HG03064 (cell line): ENCODE measurements at regions not wholly inside any gene's neighbourhood (a gene's known extent, or its start where the extent isn't known, plus 50 kb on each side); places are given as distances from the start of the nearest gene placed in this dataset.
"Not testable (repeated sequence)": the region's sequence is repeated elsewhere in the genome, so short reads cannot be mapped to it uniquely, and the experiment has no call there.

ENCODE experiments used
- ATAC-seq: cut with Tn5 transposase; IDR thresholded peaks from one replicate; pipeline ENCODE4 v1.9.1; 2021; ENCODE audit warnings: low read depth; ENCODE audit not compliant: unreplicated experiment

DNA sequence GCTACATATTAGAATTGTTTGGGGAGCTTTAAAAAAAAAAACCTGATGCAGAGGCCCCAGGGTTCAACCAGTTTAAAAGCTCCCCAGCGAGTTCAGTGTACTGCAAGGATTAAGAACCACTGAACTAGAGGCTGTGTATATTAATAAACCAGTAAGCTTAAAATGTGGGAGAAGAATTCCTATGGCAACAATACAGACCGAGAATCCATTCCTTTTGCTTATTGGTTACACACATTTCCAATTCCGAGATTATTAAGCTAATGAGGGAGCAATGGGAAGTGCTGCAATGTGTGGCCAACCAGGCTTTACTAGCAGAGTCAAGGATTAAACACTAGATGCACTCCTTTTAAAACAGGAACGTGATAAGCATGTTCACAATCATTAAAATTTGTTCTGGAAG, 204.4 kb downstream of the TDRD15 start:
- ATAC-seq: no peak

DNA sequence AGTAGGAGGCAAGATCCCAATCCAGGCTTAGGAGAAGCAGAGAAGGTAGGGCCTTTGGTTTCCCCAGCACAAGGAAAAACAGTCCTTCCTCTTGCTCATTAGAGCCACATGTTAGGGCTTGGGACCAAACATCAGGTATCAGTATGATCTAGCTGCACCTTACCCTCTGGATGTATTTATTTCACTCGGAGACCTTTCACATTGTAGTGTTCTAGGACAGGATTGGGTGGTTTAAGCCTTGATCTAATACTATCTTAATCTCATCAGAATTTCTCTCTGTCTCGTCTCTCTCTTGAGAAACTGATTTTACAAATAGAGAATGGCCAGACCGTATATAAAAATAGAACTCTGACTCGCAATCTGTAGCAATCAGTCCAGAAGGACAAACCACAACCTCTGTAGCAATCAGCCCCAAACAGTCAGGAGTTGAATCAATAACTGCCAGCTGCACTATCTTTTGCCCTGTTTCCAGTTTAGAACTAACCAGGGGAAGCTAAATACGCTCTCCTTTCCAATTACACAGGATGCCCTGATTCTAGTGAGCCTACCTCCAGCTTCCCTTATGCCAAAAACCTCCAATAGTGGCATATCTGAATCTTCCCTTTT, 207.1 kb downstream of the TDRD15 start:
- ATAC-seq: no peak

DNA sequence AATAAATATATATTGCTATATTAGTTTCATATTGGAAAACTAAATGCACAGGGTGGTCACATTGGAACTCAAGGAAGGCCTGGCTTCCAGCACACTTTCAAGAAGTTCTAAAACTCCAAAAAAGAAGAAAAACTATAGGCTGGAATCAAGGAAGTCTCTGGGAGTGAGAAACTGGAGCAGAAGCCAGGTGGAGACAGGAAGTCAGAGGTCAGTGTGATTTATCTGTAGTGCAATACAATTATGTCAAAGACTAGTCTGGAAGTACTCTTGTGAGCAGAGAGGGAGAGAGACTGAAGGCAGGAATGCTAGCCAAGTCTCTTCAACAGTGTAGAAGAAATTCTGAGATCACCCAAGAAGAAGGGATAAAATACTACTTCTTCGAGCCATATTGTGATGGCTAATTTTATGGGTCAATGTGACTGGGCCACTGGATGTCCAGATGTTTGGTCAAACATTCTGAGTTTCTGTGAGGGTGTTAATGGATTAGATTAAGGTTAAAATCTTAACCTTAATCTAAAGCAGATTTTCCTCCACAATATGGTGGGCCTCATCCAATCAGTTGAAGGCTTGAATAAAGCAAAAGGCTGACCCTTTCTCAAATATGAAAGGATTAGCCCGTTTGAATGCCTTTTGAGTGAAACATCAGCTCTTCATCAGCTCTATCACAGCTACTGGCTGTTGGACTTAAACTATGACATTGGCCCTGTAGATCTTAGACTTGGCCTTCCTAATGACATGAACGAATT, 208.0 kb downstream of the TDRD15 start:
- no peak for ATAC-seq

DNA sequence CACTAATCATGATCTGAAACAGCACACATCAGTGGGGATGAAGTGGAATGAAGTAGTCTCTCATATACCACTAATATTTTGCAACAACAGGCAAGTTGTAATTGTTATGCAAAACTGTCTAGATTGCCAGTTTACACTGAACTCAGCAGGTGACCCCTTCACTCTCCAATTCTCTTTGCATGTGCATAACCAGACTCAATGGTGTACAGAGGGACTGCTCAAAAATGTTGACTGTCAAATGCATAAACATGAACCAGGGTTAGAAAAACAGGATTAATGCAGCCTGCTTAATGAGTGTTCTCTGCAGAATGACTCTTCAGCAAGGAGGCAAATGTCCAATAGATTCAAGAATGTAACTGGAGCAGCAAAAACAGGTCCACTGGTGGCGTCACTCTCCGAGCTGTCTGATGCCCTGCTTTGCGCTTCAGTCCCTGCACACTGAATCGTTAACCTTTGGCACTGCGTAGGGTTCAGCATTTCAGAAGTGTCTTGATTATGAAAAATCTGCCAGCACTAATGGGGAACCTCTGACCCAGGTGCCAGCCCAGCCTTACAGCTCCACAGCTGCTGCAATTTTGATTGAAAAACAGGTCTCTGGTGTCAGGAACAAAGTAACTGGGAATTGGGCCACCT, 209.3 kb downstream of the TDRD15 start:
- ATAC-seq: no peak

DNA sequence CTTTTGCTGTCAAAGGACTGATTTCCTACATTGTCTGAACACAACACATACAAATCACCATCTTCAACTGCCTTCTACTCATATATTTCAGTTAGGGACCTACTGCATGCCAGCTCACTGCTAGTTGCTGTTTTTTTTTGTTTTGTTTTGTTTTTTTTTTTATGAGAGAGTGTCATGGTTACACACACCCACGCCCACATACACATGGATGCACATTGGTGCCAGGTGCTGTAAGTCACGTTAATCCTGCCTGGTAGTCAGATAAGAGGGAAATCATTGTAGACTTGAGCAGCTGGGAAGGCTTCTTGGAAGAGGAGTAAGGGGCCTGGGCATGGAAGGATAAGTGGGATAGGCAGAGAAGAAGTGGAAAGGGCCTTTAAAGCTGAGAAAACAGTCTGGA, 209.9 kb downstream of the TDRD15 start:
- ATAC-seq: no peak

DNA sequence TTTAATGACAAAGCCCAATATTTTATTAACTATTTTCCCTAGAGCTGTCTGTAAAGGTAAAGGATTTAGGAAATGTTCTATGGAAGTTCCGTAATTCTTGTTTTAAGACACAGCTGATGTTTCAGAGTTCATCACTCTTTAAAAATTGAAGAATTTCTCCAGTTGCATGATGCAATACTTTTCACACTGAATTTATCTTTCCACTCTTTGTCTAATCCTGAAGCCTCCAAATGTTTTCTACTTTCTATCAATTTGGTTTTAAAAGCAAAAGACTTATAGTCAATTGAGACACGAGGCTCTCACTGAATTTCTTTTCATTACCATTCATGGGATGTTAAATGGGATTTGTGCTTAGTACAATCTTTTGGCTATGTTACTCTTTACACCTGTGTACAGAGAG, 223.2 kb downstream of the TDRD15 start:
- ATAC-seq: no peak

DNA sequence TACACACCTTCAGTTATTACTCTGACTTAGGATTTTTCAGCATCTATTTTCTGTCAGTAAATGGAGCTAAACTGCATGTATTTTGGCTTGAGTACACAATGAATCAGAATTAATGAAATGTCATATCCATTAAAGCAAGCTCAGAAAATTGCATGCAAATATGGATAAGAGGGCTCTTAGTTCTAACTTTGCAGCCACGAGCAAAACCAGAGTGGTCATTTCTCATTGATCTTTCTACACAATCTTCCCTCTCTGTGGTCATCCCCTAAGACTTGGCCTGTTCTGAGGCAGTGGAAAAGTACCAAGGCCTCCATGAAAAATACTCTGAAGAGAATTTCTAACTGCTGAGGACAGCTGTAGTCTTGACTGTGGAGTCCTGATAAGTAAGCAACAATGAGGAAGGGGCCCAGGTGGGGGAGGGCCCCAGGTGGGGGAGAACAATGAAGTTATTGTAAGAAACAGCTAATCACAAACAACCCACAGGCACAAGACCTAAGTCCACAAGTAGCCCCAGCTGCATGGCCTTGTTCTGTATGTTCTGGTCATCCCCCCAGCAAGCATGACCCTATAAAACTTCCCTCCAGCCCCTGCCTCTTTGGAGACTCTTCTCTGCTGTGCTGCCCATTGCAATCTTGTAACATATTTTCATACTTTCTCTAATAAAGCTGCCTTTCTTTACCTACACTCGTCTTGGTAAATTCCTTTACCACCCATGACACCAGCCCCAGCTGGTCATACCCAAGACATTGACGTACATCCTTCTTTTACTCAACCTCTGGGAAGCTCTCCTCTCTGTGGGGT, 230.3 kb downstream of the TDRD15 start:
- ATAC-seq: no peak

DNA sequence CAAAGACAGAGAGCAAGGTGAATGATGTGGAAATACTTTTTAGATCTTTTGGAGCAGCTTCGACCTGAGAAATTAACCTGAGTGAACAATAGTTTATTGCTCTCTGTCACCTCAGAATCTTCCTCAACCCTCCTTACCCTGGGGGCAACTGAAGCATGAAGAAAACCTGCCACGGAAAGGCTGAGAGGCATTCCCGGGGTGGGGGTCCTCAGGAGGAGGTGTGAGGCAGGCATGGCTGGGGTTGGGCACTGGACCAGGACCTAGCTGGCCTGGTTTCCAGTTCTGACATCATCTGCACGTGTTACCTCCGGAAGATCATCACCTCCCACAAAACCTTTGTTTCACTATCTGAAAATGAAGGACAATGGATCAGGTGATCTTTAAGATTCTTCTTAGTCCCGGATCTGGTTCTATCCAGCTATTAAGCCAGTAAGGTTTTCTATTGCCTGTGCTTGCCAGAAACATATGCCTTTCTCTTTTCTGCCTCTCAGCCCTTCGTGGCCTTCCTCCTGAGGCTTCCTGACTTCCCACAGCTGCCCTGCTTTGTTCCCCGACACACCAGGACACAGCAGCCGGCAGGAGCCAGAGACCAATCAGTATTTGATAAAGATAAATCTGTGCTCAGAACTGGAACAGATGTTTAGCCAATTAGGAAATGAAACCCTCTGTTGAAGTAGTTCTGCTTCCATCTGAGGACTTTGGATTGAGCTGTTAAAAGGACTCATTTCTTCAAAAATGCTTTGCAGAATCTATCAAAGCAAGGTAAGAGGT, 232.5 kb downstream of the TDRD15 start:
- no peak for ATAC-seq

DNA sequence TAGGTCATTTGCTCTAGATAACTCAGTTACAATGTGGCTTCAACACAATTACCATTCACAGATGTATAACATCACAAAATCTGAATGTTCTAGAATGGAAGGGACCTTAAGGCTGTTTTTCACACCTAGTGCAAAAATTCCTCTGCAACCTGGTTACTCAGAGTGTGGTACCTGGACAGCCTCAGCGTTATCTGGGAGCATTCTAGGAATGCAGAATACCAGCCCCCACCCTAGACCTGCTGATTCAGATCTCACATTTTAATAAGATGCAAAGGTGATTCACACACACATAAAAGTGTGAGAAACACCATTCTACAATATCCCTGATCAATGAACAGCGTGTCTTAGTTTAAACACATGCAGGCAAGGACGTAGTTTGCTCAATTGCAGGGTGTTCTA, 233.1 kb downstream of the TDRD15 start:
- no peak for ATAC-seq

DNA sequence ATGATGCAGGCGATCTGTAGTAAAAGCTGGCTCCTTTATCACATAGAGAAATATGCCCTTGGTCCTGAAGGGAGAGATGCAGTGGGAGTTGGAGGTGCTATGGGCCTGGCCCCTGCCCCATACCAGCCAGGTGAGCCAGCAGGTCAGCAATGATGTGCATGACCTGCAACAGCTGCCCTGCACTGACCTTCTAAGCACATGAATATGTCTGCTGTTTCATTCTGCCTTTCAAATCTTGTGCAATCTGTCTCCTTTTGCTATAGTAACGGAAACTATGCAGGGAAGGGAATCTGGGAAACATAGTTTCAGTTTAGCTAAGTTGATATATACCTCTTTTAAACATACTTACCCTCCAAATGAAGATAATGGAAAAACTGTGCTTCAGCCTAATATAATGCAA, 235.2 kb downstream of the TDRD15 start:
- no peak for ATAC-seq

DNA sequence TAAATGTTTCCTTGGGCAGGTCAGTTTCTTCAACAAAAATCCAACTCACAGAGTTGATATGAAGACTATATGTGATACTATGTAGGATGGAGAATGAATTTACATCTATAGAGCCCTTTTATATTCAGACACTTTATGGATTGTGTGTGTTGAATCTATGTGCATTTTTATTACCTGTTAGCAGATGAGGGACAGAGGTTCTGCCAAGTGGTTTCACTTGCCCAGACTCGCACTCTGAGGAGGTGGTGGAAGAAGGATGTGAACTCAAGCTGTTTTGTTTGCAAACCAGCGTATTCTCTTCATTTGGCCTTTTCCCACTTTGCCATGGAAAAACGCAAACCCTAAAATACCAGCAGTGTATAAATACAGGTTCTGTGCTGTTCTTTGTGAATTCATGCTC, 237.6 kb downstream of the TDRD15 start:
- ATAC-seq: no peak

DNA sequence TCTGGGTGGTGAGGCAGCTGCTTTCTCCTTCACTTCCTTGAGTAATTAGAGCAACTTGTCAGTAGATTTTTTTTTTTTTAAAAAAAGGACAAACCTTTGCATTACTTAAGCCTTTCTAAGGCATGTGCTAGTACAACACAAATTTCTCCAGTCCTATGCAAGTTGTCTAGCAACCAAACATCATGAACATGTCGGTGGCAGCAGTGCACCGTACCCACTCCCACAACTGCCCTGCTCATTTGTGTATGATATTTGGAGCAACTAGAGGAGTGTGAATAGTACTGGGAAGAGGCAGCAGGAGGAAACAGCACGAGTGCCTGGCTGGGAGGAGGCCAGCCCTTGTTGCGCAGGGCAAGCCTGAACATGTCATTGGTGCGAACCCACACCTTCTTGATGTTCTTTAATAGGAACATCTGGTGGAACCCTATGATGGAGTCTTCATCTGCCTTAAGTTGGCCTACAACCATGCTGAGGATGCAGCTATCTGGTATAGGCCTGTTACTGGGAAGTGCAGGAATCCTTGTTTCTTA, 238.3 kb downstream of the TDRD15 start:
- no peak for ATAC-seq

DNA sequence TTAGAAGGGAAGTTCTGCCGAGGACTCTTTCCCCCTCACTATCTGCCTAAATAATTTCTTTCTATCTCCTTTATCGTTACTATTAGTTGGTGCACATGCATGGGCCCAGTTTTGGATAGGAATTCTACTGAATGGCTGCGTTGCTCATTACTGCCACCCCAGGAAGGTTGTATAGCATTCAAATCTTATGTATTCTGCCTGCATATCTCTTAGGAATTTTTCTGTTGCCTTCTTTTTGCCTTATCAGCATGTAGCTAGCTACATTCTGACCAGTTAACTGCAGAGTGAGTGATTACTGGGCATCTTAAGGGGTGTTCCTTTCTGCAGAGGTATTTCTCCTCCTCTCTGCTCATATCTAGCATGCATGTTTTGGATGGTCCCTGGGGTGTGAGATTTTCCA, 239.6 kb downstream of the TDRD15 start:
- ATAC-seq: no peak

DNA sequence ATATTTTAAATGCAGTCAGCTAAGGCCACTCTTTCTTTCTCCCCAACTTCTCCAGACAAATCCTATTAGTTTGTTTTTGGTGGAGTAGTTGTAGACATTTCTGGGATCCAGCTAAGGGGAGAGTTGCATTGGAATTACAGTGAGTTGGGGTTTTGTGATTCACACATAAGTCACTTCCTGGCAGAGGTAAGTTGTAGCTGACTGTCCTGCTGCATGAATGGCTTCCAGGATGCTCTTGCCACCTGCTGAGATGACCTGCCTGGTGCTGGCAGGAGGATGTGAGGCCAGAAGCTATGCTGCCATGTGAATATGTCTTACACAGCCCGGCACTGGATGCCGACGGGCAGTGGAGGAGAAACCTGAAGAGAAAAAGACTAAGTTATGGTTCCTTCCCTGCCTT, 243.7 kb downstream of the TDRD15 start:
- no peak for ATAC-seq

DNA sequence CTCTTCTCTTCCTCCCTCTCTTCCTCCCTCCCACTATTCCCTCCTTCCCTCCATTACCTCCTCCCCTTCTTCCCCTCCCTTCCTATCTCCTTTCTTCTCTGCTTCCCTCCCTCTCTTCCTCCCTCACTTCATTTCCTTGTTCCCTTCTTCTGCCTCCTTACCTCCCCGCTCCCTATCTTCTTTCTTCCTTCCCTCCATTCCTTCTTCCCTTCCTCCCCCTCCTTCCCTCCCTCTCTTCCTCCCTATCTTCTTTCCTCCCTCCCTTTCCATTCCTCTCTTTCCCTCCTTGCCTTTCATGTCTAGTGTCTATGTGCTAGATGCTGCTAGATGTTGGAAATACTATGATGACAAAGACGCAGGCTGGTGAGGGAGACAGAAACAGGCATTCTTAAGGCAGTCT, 246.0 kb downstream of the TDRD15 start:
- ATAC-seq: no peak

DNA sequence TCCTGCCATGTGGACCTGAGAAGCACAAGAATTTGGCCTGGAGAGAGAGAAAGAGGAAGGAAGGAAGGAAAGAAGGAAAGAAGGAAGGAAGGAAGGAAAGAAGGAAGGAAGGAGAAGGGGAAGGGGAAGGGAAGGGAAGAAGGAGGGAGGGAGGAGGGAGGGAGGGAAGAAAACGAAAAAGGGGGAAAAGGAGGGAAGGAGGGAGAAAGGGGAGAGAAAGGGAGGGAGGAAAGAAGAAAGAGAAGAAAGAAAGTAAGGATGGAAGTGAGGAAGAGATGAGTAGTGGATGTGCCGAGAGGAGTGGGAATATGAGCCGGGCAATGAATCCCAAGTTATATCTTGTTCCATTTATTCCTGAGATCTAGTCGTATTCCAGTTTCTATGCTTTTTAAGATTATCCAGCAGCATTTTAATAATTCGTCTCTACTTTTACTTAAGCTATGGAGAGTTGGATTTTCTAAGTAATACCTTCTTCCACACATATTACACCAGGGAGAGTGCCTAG, 247.8 kb downstream of the TDRD15 start:
- no peak for ATAC-seq

DNA sequence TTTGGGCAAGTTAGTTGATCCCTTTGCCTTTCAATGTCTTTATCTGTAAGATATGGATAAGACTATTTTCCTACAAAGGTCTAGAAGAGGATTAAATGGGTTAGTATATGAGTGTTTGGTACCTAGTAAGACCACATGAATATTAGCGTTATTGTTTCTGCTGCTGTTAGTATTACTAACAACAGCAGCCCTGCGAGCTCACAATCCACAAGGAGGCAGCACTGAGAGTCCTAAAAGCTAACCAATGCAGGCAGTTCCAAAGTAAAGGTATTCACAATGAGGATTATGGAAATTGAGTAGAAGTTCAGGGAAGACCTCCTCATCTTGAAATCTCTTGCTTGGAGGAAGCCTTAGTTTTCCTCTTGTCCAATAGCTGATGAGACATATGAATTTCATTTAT, 248.9 kb downstream of the TDRD15 start:
- ATAC-seq: no peak

DNA sequence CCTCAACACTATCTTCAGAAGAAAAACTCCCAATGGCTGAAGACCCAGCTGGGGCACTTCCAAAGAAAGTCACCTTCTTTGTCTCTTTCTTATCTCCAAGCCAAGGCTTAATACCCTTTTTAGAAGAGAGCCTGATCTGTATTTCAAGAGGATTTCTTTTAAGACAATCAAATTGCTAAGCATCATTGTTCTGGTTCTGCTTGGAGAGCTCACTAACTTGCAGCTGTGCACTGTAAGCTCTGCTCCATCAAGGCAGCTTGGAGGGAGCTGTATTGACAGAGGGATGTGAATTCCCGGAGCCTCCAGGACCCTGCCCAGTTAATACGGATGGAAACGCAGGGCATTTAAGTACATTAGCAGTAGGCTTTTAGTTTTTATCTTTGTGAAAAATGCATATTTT, 253.1 kb downstream of the TDRD15 start:
- no peak for ATAC-seq

DNA sequence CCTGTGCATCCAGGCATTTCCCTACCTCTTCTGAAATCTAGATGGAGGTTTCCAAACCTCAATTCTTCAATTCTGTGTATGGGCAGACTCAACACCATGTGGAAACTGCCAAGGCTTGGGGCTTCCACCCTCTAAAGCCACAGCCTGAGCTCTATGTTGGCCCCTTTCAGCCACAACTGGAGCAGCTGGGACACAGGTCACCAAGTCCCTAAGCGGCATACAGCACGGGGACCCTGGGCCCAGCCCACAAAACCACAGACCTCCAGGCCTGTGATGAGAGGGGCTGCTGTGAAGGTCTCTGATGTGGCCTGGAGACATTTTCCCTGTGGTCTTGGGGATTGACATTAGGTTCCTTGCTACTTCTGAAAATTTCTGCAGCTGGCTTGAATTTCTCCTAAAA, 255.4 kb downstream of the TDRD15 start:
- ATAC-seq: no peak

DNA sequence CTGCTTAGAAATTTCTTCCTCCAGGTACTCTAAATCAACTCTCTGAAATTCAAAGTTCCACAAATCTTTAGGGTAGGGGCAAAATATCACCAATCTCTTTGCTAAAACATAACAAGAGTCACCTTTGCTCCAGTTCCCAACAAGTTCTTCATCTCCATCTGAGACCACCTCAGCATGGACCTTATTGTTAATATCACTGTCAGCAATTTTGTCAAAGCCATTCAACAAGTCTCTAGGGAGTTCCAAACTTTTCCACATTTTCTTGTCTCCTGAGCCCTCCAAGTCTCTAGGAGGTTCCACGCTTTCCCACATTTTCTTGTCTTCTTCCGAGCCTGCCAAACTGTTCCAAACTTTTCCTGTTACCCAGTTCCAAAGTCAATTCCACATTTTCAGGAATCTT, 255.9 kb downstream of the TDRD15 start:
- not testable (repeated sequence) for ATAC-seq
